KMS-11 (cell line): ENCODE measurements at regions not wholly inside any gene's neighbourhood (a gene's known extent, or its start where the extent isn't known, plus 50 kb on each side); places are given as distances from the start of the nearest gene placed in this dataset.

Source experiments
- H2AFZ ChIP-seq: fragments of 200-600 bp; sonication (generic); 2 replicates; pipeline ENCODE4 v1.6.1; 2016; ENCODE audit warnings: antibody characterized with exemption, mixed run types, low read depth
- H3K27ac ChIP-seq: fragments of 200-600 bp; sonication (generic); 2 replicates; pipeline ENCODE4 v1.6.1; 2016; ENCODE audit warnings: mild to moderate bottlenecking, mixed run types
- H3K27me3 ChIP-seq: fragments of 200-600 bp; sonication (generic); 2 replicates; pipeline ENCODE4 v1.6.1; 2017; ENCODE audit warnings: mild to moderate bottlenecking, low read depth, mixed run types, moderate library complexity; ENCODE audit not compliant: insufficient read depth
- H3K36me3 ChIP-seq: fragments of 200-600 bp; sonication (generic); 2 replicates; pipeline ENCODE4 v1.6.1; 2017; ENCODE audit warnings: mild to moderate bottlenecking, mixed run types; ENCODE audit not compliant: insufficient read depth
- H3K4me1 ChIP-seq: fragments of 200-600 bp; sonication (generic); 2 replicates; pipeline ENCODE4 v1.6.1; 2016; ENCODE audit warnings: mild to moderate bottlenecking, low read depth, mixed run types; ENCODE audit not compliant: poor library complexity, severe bottlenecking
- H3K4me2 ChIP-seq: fragments of 200-600 bp; sonication (generic); 2 replicates; pipeline ENCODE4 v1.7.0; 2016; ENCODE audit warnings: mild to moderate bottlenecking, mixed run types
- H3K4me3 ChIP-seq: fragments of 200-600 bp; sonication (generic); IDR thresholded peaks from 2 replicates; pipeline ENCODE4 v1.6.1; 2017; ENCODE audit warnings: low read depth, low read length, mixed read lengths; ENCODE audit not compliant: insufficient read depth
- H3K79me2 ChIP-seq: fragments of 200-600 bp; sonication (generic); 2 replicates; pipeline ENCODE4 v1.6.1; 2016; ENCODE audit warnings: low read depth, mixed run types; ENCODE audit not compliant: insufficient read depth
- H3K9ac ChIP-seq: fragments of 200-600 bp; sonication (generic); 2 replicates; pipeline ENCODE4 v1.6.1; 2016; ENCODE audit warnings: mild to moderate bottlenecking, mixed run types
- H4K20me1 ChIP-seq: fragments of 200-600 bp; sonication (generic); 2 replicates; pipeline ENCODE4 v1.6.1; 2016; ENCODE audit warnings: mild to moderate bottlenecking, mixed run types; ENCODE audit not compliant: insufficient read depth
- TF ChIP-seq, protein P1 (sequence below): fragments of 200-600 bp; sonication (generic); conservative IDR thresholded peaks from 2 replicates; pipeline ENCODE4 v1.6.1; 2017; ENCODE audit warnings: low read depth, mild to moderate bottlenecking, antibody characterized with exemption, low read length, moderate library complexity, mixed read lengths

GRCh38 chr1:58919959-58920321 lies 136.1 kb upstream of the JUN start:
- Histone ChIP-seq H3K27ac (no peak overlapping the region), H3K27me3 (no peaks in the 10 kb centered on the region), H3K4me2 (no peak overlapping the region), H4K20me1 (no peaks in the 10 kb centered on the region), H3K9ac (no peak overlapping the region), H3K79me2 (no peaks in the 10 kb centered on the region), H3K4me3 (no peak overlapping the region), H2AFZ (no peak overlapping the region), H3K4me1 (peaks cover 21% of the 10 kb centered on the region), H3K36me3 (no peaks in the 10 kb centered on the region)
- TF ChIP-seq, protein P1, sequence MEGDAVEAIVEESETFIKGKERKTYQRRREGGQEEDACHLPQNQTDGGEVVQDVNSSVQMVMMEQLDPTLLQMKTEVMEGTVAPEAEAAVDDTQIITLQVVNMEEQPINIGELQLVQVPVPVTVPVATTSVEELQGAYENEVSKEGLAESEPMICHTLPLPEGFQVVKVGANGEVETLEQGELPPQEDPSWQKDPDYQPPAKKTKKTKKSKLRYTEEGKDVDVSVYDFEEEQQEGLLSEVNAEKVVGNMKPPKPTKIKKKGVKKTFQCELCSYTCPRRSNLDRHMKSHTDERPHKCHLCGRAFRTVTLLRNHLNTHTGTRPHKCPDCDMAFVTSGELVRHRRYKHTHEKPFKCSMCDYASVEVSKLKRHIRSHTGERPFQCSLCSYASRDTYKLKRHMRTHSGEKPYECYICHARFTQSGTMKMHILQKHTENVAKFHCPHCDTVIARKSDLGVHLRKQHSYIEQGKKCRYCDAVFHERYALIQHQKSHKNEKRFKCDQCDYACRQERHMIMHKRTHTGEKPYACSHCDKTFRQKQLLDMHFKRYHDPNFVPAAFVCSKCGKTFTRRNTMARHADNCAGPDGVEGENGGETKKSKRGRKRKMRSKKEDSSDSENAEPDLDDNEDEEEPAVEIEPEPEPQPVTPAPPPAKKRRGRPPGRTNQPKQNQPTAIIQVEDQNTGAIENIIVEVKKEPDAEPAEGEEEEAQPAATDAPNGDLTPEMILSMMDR: no peak

DNA sequence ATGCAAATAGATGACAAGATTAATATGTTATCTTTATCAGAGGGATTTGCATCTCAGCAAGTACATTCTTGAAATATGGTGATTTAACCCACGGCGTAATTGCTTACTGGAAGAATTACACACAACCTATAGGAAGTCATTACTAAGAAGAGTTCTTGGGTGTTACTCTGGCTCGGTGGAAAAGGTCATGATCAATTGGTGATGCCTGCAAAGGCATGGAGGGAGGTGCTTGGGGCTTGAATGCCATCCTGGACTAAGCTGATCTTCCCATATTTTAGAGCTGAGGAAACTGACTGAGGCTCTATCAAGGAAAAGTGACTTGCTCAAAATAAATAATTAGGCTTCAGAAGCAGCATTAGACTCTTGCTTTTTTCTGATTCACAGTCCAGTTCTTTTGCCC lies 137.5 kb upstream of the JUN start:
- no peak overlapping the region for H3K4me2 ChIP-seq
- H2AFZ ChIP-seq: peak overlapping the region; percentile 51; the same call in 1 of the 2 replicates
- no peaks in the 10 kb centered on the region for H3K27me3 ChIP-seq
- H3K27ac ChIP-seq: no peak overlapping the region; the same call in 1 of the 2 replicates
- H3K4me1 ChIP-seq: peaks cover 21% of the 10 kb centered on the region
- no peaks in the 10 kb centered on the region for H3K36me3 ChIP-seq
- no peaks in the 10 kb centered on the region for H4K20me1 ChIP-seq
- no peak overlapping the region for H3K4me3 ChIP-seq
- H3K9ac ChIP-seq: no peak overlapping the region
- TF ChIP-seq, protein P1: no peak
- H3K79me2 ChIP-seq: no peaks in the 10 kb centered on the region

GRCh38 chr1:58921751-58922150 lies 137.9 kb upstream of the JUN start:
- Histone ChIP-seq H3K36me3 (no peaks in the 10 kb centered on the region), H3K4me3 (no peak overlapping the region), H3K4me2 (peak overlapping the region; percentile 57), H3K27me3 (no peaks in the 10 kb centered on the region), H2AFZ (peak overlapping the region; percentile 51; the same call in 1 of the 2 replicates), H4K20me1 (no peaks in the 10 kb centered on the region), H3K4me1 (peaks cover 24% of the 10 kb centered on the region), H3K79me2 (no peaks in the 10 kb centered on the region), H3K9ac (no peak overlapping the region; the same call in 1 of the 2 replicates), H3K27ac (peak overlapping the region; percentile 70)
- TF ChIP-seq, protein P1: no peak

DNA sequence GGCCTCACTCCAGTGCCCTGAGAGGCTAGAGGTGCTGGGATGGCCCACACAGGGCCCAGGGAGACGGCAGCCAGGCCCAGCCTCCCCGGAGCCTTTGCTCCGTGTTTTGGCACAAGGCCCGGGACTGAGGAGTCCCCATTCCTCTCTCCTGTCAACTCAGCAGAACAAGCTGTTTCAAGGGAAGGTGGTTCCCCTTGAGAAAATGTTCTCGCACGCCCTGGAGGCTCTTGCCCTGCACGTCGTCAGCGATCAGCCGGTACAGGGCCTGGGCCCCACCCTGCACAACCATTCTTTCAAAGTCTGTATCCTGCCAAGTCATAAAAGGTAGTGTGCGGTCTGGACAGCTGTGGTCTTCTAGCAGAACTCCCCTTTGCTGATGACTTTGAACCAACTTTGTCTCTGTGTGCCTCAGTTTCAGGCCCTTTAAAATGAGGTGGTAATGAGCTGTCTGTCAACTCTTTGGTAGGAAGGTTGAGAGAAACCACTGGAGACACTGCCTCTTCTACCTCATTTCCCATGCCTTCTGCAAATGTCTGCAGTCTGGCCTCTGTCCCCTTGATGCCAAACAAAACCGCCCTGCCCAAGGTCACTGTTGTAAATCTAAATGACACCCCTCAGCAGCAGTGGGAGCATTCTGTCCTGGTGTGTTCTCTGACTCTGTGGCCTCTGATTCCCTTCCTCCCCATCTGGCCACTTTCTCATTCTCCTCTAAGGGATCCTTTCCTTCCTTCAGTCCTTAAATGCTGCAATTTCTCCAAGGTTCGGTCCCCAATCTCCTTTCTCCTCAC lies 138.6 kb upstream of the JUN start:
- peak overlapping the region; percentile 51; the same call in 1 of the 2 replicates for H2AFZ ChIP-seq
- peak overlapping the region; percentile 57 for H3K4me2 ChIP-seq
- H3K27me3 ChIP-seq: no peaks in the 10 kb centered on the region
- TF ChIP-seq, protein P1: no peak
- H3K4me1 ChIP-seq: peaks cover 31% of the 10 kb centered on the region
- H4K20me1 ChIP-seq: no peaks in the 10 kb centered on the region
- H3K4me3 ChIP-seq: no peak overlapping the region
- H3K79me2 ChIP-seq: no peaks in the 10 kb centered on the region
- H3K9ac ChIP-seq: peak overlapping the region; percentile 29; the same call in 1 of the 2 replicates
- H3K36me3 ChIP-seq: no peaks in the 10 kb centered on the region
- H3K27ac ChIP-seq: peak overlapping the region; percentile 70
